Activated CD8-positive, alpha-beta memory T cell treated with anti-CD3 and anti-CD28 coated beads for 4 hours (primary cell): ENCODE measurements at regions not wholly inside any gene's neighbourhood (a gene's known extent, or its start where the extent isn't known, plus 50 kb on each side); places are given as distances from the start of the nearest gene placed in this dataset.

ENCODE experiments used
- DNase-seq, 2 donors: peaks; one replicate each; pipeline ENCODE4 v3.0.0-alpha.2; 2020; ENCODE audit warnings: low read depth in 2 of 2

DNA sequence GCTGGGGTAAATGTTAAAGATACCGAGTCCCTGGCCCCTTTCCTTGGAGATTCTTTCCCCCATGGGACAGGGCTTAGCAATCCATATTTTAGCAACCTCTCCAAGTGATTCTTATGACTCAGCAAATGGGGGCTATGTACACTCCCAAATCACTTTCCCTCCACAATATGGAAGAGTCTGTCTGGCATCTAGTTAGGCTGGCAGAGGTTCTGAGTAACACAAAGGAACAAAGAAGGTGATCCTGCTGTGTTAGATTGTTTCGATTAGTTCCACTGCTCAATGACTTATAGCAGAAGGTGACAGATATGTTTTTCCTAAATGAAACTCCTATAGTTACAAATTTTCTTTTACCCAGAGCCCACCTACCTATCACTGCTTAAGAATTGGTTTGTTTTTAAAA, 154.0 kb upstream of the SYT13 start:
- DNase-seq = no peak

DNA sequence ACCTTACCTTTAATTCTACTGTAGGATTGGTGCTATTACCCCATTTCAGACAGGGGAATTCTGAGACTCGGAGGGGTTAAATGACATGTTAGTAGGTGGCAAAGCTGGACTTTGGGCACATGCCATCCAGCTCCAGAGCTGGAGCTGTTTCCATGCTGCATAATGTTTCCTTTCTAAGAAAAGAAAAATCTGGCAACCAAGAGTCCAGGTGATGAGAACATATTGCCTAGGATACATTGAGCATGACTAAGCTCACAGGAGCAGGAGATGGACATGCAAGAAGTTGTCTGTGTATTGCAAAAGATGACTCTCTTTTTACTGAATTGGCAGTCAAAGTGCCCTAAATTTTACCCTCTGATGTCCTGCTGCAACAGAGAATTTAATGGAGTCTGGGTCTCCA, 150.8 kb upstream of the SYT13 start:
- no peak for DNase-seq

DNA sequence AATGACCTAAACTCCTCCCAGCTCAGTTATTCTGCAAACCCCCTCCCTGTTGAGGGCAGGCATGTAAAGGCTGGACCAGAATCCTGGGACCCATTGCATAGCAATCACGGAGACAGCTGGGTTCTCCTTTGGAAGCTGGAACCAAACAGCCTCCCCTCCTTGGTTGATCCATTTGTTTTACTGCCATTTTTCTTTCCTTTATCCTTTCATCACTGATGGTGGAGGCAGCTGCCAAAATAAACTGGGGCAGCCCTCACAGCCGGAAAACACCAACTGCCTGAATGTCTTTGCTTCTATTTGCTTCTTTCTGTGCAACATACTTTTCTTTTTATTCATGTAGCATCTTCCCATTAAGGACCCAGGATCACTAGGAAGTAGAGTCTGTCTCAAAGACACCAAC, 150.0 kb upstream of the SYT13 start:
- DNase-seq = no peak

DNA sequence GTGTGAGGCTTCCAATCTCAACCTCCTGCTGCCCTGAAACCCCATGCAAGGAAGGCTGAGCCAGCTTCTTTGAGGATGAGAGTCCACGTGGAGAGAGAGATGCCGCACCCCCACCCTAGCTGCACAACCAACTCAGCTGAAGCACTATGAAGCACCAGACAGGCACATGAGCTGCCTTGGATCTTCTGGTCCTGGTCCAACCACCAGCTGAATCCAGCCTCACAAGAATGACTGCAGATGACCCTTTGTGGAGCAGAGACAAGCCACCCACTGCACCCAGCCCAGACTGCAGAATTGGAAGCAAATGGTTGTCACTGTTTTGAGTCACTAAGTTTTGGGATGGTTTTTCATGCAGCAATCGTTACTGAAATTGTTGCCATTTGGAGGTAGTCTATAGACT, 149.6 kb upstream of the SYT13 start:
- DNase-seq = no peak

DNA sequence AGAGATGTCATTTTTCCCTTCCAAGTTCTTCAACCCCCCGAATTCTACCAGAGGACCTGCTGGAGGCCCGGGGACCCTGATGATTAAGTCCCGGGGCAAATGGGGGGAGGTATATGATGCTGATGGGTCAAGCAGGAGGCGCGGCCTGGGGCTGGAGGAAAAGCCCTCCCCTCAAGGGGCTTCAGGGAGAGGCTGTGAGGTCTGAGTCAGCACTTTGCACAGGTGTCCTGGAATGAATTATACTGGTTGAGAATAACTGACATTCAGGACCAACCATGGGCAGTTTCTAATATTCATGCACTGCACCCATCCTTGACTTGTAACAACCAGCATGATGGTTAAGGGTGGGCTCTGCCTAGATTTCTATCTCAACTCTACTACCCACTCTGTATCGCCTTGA, 146.8 kb upstream of the SYT13 start:
- DNase-seq = no peak

DNA sequence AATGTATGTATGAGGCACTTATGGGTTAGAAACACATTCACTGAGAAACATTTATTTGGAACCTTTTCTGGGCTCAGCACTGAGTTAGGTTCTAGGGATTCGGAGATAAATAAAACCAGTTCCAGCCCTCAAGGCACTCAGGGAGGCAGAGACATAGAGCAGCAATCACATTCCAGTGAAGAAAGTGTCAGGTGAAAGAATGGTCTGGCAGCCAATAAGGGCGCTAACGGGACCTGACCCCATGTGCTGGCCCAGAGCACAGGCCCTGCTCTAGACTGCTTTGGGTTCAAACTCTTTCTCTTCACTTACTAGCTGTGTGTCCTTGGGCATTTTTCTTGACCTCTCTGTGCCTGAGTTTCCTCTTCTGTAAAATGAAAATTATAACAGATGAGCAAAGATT, 146.0 kb upstream of the SYT13 start:
- DNase-seq = no peak

DNA sequence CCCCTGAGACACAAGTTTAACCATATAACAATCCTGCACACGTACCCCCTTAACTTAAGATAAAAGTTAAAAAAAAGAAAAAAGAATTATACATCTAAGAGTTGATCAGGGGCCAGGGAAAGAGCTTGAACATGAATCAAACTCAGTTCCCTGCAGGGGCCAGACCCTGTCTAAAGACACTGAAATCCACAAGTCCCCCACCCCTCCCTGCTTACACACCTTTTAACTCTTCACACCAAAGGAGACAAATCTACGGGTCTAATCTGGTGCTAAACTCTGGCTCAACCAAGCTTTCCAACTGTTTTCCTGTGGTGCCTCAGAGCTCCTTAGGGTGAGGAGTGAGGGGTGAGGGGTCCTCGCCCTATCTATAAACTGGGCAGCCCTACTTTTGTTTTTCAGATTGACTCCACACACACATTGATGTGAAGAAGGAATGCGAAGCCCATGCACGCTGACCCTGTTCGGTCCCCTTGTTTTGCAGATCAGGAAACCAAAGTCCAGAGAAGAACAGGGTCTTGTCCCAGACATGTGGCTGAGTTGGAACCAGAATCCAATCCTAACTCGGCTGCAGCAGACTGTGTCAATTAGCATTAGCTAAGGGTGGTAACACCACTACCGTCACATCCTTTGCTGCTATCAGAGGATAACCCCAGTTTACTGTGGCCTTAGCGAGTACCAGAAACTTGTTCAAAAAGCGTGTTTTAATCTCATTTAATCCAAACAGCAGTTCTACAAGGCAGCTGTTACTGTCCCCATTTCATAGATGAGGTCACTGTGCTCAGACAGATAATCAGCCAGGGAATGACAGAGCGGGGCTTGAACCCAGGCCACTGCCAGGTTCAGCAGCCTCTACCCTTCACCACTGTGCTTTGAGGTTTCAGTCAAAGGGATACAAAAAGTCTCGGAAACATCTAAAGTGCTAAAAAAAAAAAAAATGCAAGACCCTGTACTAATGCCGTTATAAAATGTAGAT, 145.2 kb upstream of the SYT13 start:
- no peak for DNase-seq

DNA sequence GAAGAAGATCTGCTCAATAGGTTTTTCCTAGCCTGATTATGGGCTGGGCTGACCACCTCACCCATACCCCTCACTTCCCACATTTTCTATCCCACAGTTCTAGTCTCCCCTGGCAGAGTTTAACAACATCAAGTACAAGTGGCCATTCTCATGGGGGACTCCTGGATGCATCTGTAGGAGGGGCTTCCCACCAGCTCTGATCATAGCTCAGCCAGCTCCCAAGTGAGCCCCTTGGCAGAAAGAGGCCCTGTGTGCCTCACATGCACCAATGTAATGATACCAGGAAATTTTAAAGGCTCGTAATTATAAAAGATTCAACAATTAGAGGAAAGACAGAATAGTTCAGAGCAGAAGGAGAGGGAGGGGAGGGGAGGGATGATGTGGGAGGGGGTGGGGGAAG, 144.2 kb upstream of the SYT13 start:
- DNase-seq = no peak

DNA sequence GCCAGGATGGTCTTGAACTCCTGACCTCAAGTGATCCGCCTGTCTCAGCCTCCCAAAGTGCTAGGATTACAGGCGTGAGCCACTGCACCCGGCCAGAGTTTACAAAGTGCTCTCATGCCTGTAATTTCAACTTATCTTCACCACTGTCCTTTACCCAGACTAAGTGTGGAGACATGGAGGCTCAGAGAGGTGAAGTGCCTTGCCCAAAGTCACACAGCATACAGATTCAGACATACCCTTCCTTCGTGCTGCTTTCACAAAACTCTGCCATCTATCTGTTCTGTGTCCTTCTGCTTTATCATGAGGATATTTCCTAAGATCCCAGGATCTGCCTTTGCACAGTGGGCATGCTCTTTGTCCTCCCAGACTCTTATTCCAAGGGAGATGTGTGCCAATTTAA, 143.6 kb upstream of the SYT13 start:
- no peak for DNase-seq

DNA sequence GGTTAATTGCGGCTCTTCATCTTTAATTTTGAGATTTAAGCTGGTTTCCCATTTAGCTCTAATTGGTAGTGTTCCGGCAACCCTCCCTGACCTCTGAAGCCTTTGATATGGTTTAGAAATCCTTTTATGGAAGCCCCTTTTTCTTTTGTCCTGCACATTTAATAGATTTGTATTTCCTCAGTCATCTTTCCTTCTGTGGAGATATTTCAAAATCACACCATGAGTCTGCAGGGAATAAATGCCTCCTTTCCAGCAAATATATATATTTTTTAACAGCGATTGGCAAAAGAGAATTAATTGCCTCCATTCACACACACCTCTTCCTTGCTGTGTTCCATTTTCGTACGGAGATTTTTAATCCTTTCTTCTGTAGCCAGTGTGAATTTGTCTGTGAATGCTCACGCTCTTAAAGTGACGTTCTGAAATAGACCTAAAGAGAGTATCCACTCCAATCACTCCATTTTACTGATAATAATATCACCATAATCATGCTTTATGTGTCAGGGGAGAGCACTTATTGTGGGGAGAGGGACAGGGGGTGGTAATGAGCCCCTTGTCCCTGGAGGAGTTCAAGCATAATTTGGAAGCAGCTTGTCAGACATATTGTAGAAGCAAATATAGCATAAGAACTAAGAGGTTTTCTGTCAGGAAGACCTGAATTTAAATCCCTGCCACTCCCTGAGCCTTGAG, 142.5 kb upstream of the SYT13 start:
- no peak for DNase-seq

DNA sequence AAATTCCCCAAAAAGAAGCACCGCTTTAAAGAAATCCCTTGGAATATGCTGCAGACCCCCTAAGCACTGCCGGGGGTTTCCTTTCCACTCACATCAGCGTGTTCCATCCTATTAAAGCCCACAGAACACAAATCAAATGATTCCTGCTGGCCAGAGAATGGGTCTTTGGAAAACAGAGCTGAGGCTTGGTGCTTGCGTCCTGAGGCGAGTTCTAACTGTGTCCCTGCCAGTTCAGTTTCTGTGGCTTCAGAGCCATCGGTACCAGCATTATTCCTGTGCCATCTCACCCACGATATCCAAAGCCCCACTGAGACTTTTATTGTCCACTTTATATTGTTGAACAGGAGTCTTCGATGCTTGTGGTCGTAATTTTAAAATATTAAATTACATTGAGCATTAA, 142.0 kb upstream of the SYT13 start:
- no peak for DNase-seq

DNA sequence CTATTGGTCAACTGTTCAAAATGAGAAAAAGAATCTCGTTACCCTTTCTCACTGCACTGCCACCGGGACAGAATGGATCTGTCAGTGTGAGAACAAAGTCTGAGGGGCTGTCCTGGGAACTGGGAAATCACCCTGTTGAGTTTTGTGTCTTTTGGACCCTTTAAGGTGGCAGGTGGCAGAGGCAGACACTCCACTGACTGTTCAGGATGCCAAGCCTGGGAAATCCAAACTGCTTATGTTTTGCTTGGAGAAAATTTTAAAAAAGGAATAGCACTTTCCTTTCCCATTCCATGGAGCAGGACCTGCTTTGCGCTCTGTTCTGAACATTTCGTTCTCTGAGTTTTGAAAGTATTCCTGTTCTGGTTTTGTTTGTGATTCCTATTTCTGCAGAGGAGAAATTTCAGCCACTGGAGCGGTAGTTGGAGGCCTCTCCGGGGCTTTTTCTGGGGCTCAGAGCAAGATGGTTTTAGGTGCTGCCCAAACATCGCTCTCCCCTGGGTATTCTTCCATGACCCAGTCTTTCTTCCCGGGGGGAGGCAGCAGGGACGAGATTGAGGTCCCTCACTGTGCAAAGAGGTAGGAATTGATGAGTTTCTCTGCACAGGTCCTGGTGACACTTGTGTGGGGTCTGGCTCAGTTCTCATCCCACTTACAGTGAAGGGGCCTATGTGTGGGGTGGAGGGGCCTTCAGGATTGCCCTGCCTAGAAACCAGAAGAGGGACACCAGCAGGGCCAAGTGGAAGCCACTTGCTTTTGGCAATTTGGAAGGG, 138.5 kb upstream of the SYT13 start:
- DNase-seq = no peak

DNA sequence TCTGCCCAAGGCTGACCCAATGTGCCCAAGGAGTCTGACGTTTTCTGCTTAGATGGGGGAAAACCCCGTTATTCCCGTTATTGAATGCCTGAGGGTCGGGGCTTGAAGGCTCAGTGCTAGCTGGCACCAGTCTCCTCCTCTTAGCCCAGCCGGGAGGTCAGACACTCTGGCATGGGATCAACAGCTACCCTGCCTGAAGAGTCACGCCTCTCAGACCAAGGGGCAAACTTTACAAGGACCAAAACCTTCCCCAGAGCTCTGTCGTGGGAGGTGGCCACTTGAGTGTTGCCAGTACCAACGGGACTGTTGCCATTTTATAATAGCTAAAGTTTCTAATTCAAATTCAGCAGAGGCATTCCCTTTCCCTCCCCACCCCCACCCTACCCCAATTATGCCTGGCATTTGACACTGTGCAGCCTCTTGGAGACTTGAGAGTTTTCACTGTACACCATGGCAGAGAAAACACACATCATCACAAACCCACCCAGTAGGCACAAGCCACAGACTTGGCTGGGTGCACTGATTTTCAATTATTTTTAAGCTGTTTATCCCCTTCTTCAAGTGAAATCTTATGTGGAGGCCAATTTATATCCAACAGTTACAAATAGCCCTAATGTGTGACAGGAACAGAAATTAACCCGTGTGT, 137.5 kb upstream of the SYT13 start:
- DNase-seq = no peak

DNA sequence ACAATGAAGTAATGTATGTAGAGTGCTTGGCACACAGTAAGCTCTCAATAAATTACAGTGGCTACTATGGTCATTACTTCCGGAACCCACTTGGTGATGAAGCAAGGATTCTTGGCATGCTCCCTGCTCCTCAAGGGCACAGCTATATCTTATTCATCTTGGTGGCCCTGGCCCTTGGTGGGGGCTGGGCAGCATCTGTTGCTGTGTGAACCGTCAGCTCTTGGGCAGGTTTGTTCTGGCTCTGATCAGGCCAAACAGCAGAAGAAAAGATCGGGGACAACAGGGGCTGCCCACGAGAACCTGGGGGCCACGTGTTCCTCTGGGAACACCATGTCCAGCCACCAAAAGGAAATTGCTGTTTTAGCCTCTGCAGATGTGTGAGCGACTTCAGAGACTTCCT, 136.9 kb upstream of the SYT13 start:
- DNase-seq = no peak

DNA sequence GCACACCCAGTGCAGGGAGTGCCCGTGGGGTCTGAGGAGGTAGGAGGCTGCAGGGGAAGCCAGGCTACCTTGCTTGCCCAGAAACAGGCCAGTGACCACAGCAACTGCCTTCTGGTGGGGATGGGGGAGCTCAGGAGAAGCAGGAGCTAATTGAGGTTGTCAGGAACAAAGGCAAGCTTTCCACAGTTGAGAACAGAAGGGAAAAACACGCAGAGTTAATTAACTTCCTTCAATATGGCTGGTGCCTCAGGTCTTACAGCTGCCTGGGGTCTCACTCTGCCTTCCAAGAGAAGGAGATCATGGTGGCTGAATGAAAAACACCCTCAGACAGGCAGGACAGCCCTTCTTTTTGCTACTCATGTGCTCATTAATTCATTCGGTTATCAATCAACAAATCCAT, 127.9 kb upstream of the SYT13 start:
- no peak for DNase-seq

DNA sequence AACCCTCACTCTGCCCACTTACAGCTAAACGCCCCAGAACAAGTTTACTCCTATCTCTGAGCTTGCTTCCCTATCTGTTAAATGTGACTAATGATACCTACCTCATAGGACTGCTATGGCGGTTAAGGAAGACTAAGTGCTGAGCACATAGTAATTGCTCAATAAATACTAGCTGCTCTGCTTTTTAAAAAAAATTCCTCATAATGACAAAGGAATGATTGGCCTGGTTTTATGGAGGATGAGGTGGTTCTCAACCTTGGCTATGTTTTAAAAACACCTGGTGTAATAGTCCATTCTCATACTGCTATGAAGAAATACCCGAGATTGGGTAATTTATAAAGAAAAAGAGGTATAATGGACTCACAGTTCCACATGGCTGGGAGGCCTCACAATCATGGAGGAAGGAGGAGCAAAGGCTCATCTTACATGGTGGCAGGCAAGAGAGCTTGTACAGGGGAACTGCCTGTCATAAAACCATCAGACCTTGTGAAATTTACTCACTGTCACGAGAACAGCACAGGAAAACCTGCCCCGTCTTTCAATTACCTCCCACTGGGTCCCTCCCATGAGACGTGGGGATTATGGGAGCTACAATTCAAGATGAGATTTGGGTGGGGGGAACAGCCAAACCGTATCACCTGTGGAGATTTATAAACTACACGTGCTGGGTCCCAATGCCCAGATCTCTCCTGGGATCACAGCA, 127.2 kb upstream of the SYT13 start:
- DNase-seq = no peak

DNA sequence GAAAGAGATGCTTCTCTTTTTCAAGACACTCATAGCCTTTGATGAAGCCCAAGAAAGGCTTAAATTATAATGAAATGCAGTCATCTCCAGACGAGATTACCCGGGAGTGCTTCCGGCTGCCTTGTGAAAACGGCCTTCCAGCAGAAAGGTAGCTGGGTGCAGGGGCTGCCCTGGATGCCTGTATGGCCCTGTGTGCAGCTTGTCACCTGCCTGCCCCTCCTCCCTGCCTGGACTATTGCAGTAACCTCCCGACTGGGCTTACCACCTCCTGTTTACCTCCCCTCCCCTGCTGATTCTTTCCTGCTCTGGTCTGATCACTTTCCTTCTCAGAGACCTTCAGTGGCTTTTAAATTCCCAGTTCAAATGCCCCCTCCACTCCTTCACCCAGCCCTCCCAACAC, 126.4 kb upstream of the SYT13 start:
- no peak for DNase-seq

DNA sequence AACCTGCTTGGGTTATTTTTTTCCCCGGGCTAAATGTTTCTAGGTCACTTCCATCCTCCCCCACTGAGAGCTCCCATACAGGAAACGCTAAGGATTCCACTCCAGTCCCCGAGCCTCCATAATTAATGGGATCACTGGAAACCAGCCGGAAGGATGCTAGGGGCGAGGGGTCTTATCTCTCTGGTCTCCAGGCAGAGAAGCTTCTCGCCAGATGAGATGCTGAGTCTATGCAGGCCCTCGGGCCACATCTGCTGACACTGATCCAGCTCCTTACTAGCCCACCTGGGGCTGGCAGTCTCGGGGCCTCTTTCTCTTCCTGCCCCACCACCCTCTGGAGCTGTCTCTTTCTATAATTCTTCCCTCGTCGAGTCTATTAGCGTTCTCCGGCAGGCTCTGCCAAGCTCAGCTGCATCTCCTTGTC, 125.9 kb upstream of the SYT13 start:
- DNase-seq = no peak

DNA sequence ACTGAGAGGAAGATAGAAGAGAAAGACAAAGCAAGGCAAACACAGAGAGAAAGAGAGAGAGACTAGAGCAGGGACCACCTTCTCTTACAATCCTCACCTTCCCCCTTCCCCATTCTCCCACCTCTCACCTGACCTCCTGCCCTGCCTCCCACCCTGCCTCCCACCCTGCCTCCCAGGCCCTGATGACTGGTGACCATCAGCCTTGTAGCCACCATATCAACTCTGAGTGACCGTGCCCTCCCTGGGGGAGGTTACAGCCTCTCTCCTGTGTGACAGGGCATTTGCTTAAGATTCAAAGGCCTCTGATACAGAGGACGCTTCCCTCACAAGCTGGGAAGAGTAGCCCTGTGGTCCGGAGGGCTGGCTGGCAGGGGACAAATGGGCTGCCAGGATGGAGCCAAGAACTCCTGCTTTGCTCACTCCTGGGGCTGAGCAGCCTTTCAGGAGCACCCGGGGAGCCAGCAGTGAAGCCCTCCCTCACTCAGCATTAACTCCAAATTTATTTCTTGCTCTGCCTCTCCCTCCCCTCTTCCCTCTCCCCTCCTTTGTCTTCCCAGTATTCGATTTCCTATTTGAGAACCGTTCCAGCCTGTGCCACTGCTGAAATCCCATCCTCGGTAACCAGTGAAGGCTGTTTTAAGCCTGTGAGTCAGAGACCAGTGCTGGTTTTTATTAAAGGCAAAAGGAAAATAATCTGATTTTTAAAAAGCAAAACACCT, 125.2 kb upstream of the SYT13 start:
- no peak for DNase-seq

DNA sequence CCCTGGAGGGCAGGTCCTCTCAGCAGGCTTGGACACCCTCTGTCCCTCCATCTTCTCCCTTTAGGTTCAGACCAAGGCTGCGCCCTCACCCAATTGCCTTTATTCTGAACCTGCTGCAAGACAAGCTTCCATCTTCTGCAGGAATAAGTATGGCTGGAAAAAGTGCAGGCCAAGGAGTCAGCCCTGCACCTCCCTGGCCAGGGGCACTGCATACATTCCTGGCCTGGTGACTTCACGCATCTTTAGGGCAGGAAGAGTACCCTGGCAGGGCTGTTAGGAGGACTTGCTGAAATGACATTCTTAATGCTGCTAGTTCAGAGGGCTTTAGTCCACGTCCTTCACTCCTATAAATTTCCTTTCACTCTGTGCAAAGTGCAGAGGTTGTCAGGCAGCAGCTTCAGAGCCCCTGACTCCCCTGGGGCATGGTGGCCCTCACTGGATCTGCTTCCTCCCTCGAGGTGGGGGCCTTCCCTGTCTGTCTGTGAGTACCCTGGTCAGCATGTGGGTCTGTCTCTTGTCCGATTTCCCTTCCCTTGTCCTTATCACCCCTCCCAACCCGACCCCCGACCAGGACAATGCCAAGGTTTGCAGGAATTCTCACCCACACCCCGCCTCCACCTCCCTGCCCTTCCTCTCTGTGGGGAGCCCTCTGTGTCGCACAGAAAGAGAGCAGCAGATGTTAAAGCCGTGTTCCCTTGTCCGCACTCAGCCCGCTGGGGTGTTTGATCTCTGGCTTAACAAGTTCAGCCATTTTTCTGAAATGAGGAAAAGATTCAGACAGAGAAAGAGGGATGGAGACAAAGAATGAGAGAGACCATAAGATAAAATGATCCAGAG, 124.5 kb upstream of the SYT13 start:
- no peak for DNase-seq
